ENCODE measurements at regions not wholly inside any gene's neighbourhood (a gene's known extent, or its start where the extent isn't known, plus 50 kb on each side); places are given as distances from the start of the nearest gene placed in this dataset.
"Not testable (repeated sequence)": the region's sequence is repeated elsewhere in the genome, so short reads cannot be mapped to it uniquely, and the experiment has no call there.

DNA sequence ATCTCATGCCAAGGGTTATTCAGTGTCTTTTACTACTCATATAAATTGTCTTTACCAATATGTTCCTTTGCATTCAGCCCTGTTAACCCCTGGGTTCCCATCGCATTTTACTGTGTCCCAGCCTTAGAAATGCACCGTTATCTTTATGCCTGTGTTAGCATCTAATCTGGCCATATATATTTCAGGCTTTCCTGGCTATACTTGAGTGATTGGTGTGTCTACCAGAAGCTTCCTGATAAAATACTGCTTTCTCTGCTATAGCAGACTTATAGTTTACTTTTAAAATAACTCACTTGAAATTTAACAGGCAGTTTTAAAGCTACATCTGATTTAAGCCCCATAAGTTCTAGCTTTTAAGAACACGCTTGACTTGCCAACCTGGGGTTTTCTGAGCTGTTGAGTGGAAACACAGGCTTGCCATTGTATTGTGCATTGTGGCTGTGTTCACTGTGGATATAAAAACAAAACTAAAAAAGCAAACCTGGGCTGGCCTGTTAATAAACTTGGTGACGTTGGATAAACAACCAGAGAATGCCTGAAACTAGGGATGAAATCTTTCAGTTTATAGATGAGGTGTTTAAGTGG lies 185.3 kb upstream of the TAPT1 start (continued):
- TF ChIP-seq FOSL1 (IDR thresholded peaks at IDR 0.05; ENCODE audit: insufficient read depth, low read depth, low read length) = no peak
- TF ChIP-seq CREB1 (IDR thresholded peaks at IDR 0.05) = no peak
- TF ChIP-seq JUN (IDR thresholded peaks at IDR 0.05; ENCODE audit: low read depth, low read length) = no peak
- TF ChIP-seq, protein P1, sequence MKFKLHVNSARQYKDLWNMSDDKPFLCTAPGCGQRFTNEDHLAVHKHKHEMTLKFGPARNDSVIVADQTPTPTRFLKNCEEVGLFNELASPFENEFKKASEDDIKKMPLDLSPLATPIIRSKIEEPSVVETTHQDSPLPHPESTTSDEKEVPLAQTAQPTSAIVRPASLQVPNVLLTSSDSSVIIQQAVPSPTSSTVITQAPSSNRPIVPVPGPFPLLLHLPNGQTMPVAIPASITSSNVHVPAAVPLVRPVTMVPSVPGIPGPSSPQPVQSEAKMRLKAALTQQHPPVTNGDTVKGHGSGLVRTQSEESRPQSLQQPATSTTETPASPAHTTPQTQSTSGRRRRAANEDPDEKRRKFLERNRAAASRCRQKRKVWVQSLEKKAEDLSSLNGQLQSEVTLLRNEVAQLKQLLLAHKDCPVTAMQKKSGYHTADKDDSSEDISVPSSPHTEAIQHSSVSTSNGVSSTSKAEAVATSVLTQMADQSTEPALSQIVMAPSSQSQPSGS (IDR thresholded peaks at IDR 0.05; ENCODE audit: low read length) = no peak
- TF ChIP-seq RFX5 (IDR thresholded peaks at IDR 0.05; ENCODE audit: borderline replicate concordance, low read depth, low read length) = no peak
- no peak for TF ChIP-seq YY1 (IDR thresholded peaks at IDR 0.05; ENCODE audit: low read depth, low read length)
- no peak for TF ChIP-seq RNF2 (IDR thresholded peaks at IDR 0.05; ENCODE audit: borderline replicate concordance, low read depth, low read length, missing control alignments, poor library complexity, severe bottlenecking)

GRCh38 chr4:16393216-16393615 lies 166.9 kb upstream of the TAPT1 start:
- H3K79me2 ChIP-seq (ENCODE audit: control insufficient read depth in 1 of 2, insufficient read depth in 2 of 2, low read length in 2 of 2); H2BK5ac ChIP-seq (ENCODE audit: low read depth, low read length); H2BK20ac ChIP-seq (ENCODE audit: low read length); H3K56ac ChIP-seq (replicated peaks; ENCODE audit: insufficient read length, low read depth, low read length); H3K4me2 ChIP-seq (ENCODE audit: insufficient read depth in 1 of 2, low read depth in 2 of 2, low read length in 2 of 2); H2BK15ac ChIP-seq (ENCODE audit: low read length); H3K27me3 ChIP-seq (replicated peaks in 1 of 4; ENCODE audit: control insufficient read depth in 3 of 4, extremely low read depth in 1 of 4, insufficient read depth in 3 of 4, low read length in 3 of 4); H2BK12ac ChIP-seq (ENCODE audit: low read depth, low read length); FAIRE-seq; POLR2A ChIA-PET (ENCODE audit: partially characterized antibody); H4K5ac ChIP-seq (ENCODE audit: insufficient read length, low read depth, low read length); H3K23me2 ChIP-seq (ENCODE audit: low read depth, low read length); H3K4me3 ChIP-seq (ENCODE audit: extremely low read depth in 1 of 4, insufficient read depth in 2 of 4, low read depth in 3 of 4, low read length in 4 of 4); H2AK5ac ChIP-seq (ENCODE audit: low read depth, low read length); H3K79me1 ChIP-seq (ENCODE audit: low read depth, low read length); H3K23ac ChIP-seq (ENCODE audit: insufficient read length); CTCF ChIA-PET (ENCODE audit: partially characterized antibody); H3K14ac ChIP-seq (ENCODE audit: insufficient read length); H3K9ac ChIP-seq (replicated peaks in 1 of 4; ENCODE audit: extremely low read depth in 1 of 4, low read depth in 3 of 4, low read length in 3 of 4); H3K4ac ChIP-seq (replicated peaks; ENCODE audit: insufficient read length, low read depth, low read length); DNase-seq (ENCODE audit: low read depth in 1 of 2, low spot score in 2 of 2); H3K27ac ChIP-seq (ENCODE audit: low read depth, low read length); H3K4me1 ChIP-seq (replicated peaks in 1 of 4; ENCODE audit: control insufficient read depth in 3 of 4, insufficient read depth in 4 of 4, low read length in 3 of 4); H3K36me3 ChIP-seq (ENCODE audit: control insufficient read depth in 2 of 4, insufficient read depth in 4 of 4, low read length in 3 of 4); H4K20me1 ChIP-seq (replicated peaks in 1 of 2; ENCODE audit: control insufficient read depth in 1 of 2, insufficient read depth in 2 of 2, low read length in 2 of 2); H2BK120ac ChIP-seq (replicated peaks; ENCODE audit: low read depth, low read length); H4K8ac ChIP-seq (ENCODE audit: extremely low read depth, insufficient read depth, low read length); H2AFZ ChIP-seq (ENCODE audit: low read length); H4K91ac ChIP-seq (replicated peaks; ENCODE audit: insufficient read length, low read length); H3K18ac ChIP-seq (ENCODE audit: extremely low read depth, low read length): not testable (repeated sequence)
- WGBS, 2 experiments (ENCODE audit: extremely low coverage in 1 of 2, insufficient coverage in 1 of 2, insufficient read length in 1 of 2, insufficient replicate concordance in 2 of 2, low coverage in 1 of 2, low lambda C conversion rate in 2 of 2, missing lambda C conversion rate in 1 of 2) = no CpG with 5 or more reads among the region's 32 CpGs
- H3K9me3 ChIP-seq (ENCODE audit: insufficient read depth in 2 of 2, low read depth in 1 of 2, low read length in 1 of 2) = peaks cover 11% of the 10 kb centered on the region in 2 experiments
